ENCODE measurements at regions not wholly inside any gene's neighbourhood (a gene's known extent, or its start where the extent isn't known, plus 50 kb on each side); places are given as distances from the start of the nearest gene placed in this dataset.
"Not testable (repeated sequence)": the region's sequence is repeated elsewhere in the genome, so short reads cannot be mapped to it uniquely, and the experiment has no call there.

DNA sequence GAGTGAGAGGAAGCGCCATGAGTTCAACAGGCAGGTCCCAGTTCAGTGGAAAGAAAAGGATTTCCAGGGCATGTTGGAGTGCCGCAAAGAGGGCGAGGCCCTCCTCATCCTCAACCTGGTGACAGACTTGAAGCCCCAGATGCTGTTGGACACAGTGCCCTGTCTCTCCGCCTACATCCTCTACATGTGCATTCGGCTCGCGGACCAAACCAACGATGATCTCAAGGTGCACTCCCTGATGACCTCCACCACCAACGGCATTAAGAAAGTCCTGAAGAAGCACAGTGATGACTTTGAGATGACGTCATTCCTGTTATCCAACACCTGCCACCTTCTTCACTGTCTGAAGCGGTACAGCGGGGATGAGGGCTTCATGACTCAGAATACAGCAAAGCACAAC lies 1667.4 kb downstream of the SPATA31A7 start:
- H3K9me3 Mint-ChIP-seq; DNase-seq; H3K36me3 Mint-ChIP-seq; H3K4me3 Mint-ChIP-seq; intact Hi-C loops (cut with micrococcal nuclease); H3K4me1 Mint-ChIP-seq; H3K27ac Mint-ChIP-seq; H3K4me3 ChIP-seq (ENCODE audit: low read length in 2 of 2); CTCF ChIA-PET (ENCODE audit: partially characterized antibody); H3K9me3 ChIP-seq (ENCODE audit: control insufficient read depth in 1 of 2, low read length in 2 of 2); H3K4me1 ChIP-seq (ENCODE audit: insufficient read depth, low read length); POLR2A ChIA-PET (ENCODE audit: partially characterized antibody); H3K36me3 ChIP-seq (ENCODE audit: insufficient read depth, low read length); H3K27me3 ChIP-seq (ENCODE audit: insufficient read depth, low read length); H3K27ac ChIP-seq (ENCODE audit: low read depth, low read length): not testable (repeated sequence)
- peaks cover 7 to 24% of the 10 kb centered on the region in 2 donors for H3K27me3 Mint-ChIP-seq

DNA sequence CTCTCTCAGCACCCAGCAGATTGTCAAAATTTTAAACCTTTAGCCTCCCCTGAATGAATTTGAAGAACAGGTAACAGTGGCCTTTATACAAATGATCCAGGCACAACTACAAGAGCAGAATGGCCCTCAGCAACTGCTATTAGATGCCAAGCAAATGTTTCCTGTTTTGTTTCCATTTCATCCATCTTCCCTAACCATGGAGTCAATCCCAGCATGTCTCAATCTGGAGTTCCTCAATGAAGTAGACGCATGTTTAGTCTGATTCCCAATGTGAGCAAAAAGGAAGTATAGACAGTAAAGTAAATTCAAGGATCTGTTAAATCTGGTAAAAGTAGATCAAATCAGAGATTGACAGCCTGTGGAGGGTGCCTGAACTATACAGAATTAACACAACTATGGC lies 1668.4 kb downstream of the SPATA31A7 start:
- H3K9me3 Mint-ChIP-seq; intact Hi-C loops (cut with micrococcal nuclease); H3K27me3 ChIP-seq (ENCODE audit: insufficient read depth, low read length); CTCF ChIA-PET (ENCODE audit: partially characterized antibody); H3K4me1 ChIP-seq (ENCODE audit: insufficient read depth, low read length); H3K36me3 ChIP-seq (ENCODE audit: insufficient read depth, low read length); H3K27ac ChIP-seq (ENCODE audit: low read depth, low read length); H3K36me3 Mint-ChIP-seq; POLR2A ChIA-PET (ENCODE audit: partially characterized antibody); H3K4me1 Mint-ChIP-seq; H3K4me3 Mint-ChIP-seq; H3K4me3 ChIP-seq (ENCODE audit: low read length in 2 of 2); H3K27ac Mint-ChIP-seq; DNase-seq; H3K9me3 ChIP-seq (ENCODE audit: control insufficient read depth in 1 of 2, low read length in 2 of 2): not testable (repeated sequence)
- peaks cover 15 to 31% of the 10 kb centered on the region in 2 donors for H3K27me3 Mint-ChIP-seq

DNA sequence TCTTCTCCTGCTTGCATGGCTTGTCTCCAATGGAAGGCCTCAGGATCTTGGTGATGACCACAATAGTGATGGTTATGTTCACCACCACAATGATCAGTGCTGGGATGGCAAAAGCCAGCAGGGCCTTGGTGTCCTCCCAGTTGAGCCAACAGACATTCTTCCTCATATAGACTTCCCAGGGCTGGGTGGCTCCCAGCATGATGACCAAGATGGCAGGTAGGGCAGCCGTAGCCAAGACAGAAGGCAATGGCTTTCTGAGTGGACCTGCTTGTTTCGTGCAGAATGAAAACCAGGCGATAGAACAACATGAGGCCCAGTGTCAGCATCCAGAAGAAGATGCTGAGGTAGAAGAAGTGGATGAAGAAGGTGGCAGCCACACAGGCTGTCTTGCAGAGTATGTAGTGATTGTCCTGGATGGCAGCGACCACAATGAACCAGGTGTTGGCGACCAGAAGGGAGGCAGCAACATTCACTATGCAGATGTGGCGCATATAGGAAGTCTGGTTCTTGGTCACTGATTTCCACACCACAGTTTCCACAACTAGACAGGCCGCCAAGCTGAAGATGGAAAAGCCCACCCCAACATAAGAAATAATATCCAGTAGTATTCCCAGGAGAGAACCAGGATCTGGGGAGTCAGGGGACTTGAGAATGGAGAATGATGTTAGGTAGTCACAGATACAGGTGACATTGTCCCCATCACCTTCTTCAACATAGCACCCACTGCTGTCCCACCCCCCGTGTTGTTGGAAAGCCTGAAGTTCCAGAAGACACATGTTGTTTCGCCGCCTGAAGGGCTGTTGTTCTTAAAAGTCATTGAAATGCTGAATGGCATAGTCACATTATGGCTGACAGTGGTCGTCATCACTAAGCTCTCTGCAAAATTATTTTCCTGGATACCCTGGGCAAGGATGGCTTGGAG lies 1671.4 kb downstream of the SPATA31A7 start:
- H3K4me3 ChIP-seq (ENCODE audit: low read length in 2 of 2); H3K36me3 Mint-ChIP-seq; DNase-seq; POLR2A ChIA-PET (ENCODE audit: partially characterized antibody); H3K4me3 Mint-ChIP-seq; H3K27me3 ChIP-seq (ENCODE audit: insufficient read depth, low read length); H3K27ac Mint-ChIP-seq; H3K4me1 Mint-ChIP-seq; intact Hi-C loops (cut with micrococcal nuclease); H3K9me3 ChIP-seq (ENCODE audit: control insufficient read depth in 1 of 2, low read length in 2 of 2); H3K36me3 ChIP-seq (ENCODE audit: insufficient read depth, low read length); H3K9me3 Mint-ChIP-seq; H3K27ac ChIP-seq (ENCODE audit: low read depth, low read length); CTCF ChIA-PET (ENCODE audit: partially characterized antibody); H3K4me1 ChIP-seq (ENCODE audit: insufficient read depth, low read length): not testable (repeated sequence)
- peaks cover 31 to 47% of the 10 kb centered on the region in 2 donors for H3K27me3 Mint-ChIP-seq

DNA sequence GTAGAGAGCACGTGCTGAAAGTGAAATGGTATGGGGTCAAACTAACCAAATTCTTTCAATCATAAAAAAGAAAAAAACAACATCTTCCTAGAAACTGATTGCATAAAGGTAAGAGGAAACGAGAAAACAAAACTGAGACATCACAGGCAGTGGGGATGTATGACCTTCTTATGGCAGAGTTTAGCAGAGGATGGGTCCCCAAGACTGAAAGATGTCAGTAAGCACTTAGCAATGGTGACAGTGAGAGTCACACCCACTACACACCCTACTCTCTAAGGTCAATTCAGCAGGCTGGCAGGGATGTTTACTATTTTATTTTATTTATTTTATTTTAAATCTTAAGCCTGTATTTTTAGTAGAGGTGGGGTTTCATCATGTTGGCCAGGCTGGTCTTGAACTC lies 1672.3 kb downstream of the SPATA31A7 start:
- H3K4me3 ChIP-seq (ENCODE audit: low read length in 2 of 2); H3K9me3 ChIP-seq (ENCODE audit: control insufficient read depth in 1 of 2, low read length in 2 of 2); H3K27ac Mint-ChIP-seq; H3K27me3 ChIP-seq (ENCODE audit: insufficient read depth, low read length); POLR2A ChIA-PET (ENCODE audit: partially characterized antibody); intact Hi-C loops (cut with micrococcal nuclease); H3K4me1 Mint-ChIP-seq; H3K4me1 ChIP-seq (ENCODE audit: insufficient read depth, low read length); DNase-seq; H3K36me3 Mint-ChIP-seq; H3K9me3 Mint-ChIP-seq; CTCF ChIA-PET (ENCODE audit: partially characterized antibody); H3K27ac ChIP-seq (ENCODE audit: low read depth, low read length); H3K4me3 Mint-ChIP-seq; H3K36me3 ChIP-seq (ENCODE audit: insufficient read depth, low read length): not testable (repeated sequence)
- H3K27me3 Mint-ChIP-seq = peaks cover 30 to 51% of the 10 kb centered on the region in 2 donors

DNA sequence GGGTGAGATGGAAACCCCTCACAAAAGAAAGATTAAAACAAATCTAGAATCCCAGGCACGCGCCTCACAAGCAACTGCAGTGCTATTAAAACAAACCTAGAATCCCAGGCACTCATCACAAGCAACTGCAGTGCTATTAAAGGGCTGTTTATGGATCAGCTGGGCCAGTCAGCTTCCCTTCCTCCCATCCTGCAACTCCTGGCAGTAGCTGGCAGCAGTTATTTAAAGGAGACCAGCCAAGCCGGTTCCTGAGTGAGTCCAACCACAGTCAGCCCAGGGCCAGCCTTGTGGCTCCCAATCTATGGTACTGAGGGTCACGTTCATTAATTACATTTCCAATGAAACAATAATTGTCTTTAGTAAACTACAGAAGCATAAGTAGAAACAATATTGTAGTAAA lies 1673.5 kb downstream of the SPATA31A7 start:
- H3K4me3 ChIP-seq (ENCODE audit: low read length in 2 of 2); H3K36me3 Mint-ChIP-seq; H3K36me3 ChIP-seq (ENCODE audit: insufficient read depth, low read length); H3K27ac Mint-ChIP-seq; H3K4me3 Mint-ChIP-seq; intact Hi-C loops (cut with micrococcal nuclease); H3K4me1 ChIP-seq (ENCODE audit: insufficient read depth, low read length); DNase-seq; CTCF ChIA-PET (ENCODE audit: partially characterized antibody); H3K4me1 Mint-ChIP-seq; H3K27ac ChIP-seq (ENCODE audit: low read depth, low read length); H3K27me3 ChIP-seq (ENCODE audit: insufficient read depth, low read length); POLR2A ChIA-PET (ENCODE audit: partially characterized antibody); H3K9me3 Mint-ChIP-seq; H3K9me3 ChIP-seq (ENCODE audit: control insufficient read depth in 1 of 2, low read length in 2 of 2): not testable (repeated sequence)
- peaks cover 30 to 49% of the 10 kb centered on the region in 2 donors for H3K27me3 Mint-ChIP-seq

DNA sequence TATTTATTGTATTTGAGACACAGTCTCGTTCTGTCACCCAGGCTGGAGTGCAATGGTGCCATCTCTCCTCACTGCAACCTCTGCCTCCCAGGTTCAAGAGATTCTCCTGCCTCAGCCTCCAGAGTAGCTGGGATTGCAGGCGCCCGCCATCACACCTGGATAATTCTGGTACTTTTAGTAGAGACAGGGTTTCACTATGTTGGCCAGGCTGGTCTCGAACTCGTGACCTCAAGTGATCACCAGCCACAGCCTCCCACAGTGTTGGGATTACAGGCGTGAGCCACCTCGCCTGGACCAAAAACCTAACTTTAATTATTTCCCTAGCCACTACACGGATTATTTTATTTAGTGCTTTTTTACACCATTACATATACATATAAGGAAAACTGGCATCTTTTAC lies 1674.0 kb downstream of the SPATA31A7 start:
- H3K36me3 Mint-ChIP-seq; intact Hi-C loops (cut with micrococcal nuclease); H3K27ac Mint-ChIP-seq; POLR2A ChIA-PET (ENCODE audit: partially characterized antibody); H3K9me3 Mint-ChIP-seq; CTCF ChIA-PET (ENCODE audit: partially characterized antibody); H3K4me1 Mint-ChIP-seq; H3K27ac ChIP-seq (ENCODE audit: low read depth, low read length); H3K36me3 ChIP-seq (ENCODE audit: insufficient read depth, low read length); DNase-seq; H3K9me3 ChIP-seq (ENCODE audit: control insufficient read depth in 1 of 2, low read length in 2 of 2); H3K4me3 Mint-ChIP-seq; H3K27me3 ChIP-seq (ENCODE audit: insufficient read depth, low read length); H3K4me3 ChIP-seq (ENCODE audit: low read length in 2 of 2); H3K4me1 ChIP-seq (ENCODE audit: insufficient read depth, low read length): not testable (repeated sequence)
- peaks cover 30 to 51% of the 10 kb centered on the region in 2 donors for H3K27me3 Mint-ChIP-seq

DNA sequence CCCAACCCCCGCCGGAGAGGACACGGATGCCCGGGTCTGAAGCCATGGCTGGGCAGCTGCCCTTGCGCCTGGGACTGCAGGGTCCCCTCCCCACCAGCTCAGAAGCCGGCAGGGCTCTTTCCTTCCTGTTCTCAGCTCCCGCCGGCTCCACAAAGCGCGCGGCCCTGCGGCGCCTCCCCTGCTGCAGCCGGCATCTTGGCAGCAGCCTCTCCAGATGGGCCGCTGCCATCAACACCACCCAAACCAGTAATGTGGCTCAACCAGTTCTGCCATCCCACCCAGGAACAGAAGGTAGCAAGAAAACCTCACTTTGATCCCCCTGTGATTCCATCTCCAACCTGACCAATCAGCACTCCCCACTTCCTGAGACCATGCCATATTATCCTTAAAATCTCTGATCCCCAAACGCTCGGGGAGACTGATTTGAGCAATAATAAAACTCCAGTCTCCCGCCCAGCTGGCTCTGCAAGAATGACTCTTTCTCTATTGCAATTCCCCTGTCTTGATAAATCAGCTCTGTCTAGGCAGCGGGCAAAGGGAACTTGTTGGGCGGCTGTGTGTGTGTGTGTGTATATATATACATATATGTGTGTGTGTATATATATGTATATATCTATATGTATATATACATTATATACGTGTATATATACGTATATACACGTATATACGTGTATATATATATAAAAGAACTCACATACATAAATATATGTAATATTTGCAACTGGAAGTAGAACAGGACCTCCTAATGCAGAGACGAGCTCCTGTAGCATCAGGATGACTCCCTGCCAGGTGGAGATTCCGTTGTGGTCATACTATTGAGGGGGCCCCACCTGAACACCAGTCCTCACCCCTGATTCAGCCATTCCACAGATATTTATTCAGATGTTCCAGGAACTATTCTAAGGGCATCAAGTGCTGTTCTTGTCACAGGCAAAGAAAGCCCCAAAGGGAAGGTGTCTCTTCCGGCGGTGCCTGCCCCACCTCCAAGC lies 1674.9 kb downstream of the SPATA31A7 start:
- peaks cover 32 to 54% of the 10 kb centered on the region in 2 donors for H3K27me3 Mint-ChIP-seq
- H3K9me3 ChIP-seq (ENCODE audit: control insufficient read depth in 1 of 2, low read length in 2 of 2); DNase-seq; H3K27me3 ChIP-seq (ENCODE audit: insufficient read depth, low read length); H3K36me3 Mint-ChIP-seq; H3K4me3 ChIP-seq (ENCODE audit: low read length in 2 of 2); H3K4me1 Mint-ChIP-seq; H3K27ac Mint-ChIP-seq; H3K27ac ChIP-seq (ENCODE audit: low read depth, low read length); H3K9me3 Mint-ChIP-seq; H3K4me1 ChIP-seq (ENCODE audit: insufficient read depth, low read length); CTCF ChIA-PET (ENCODE audit: partially characterized antibody); H3K4me3 Mint-ChIP-seq; intact Hi-C loops (cut with micrococcal nuclease); POLR2A ChIA-PET (ENCODE audit: partially characterized antibody); H3K36me3 ChIP-seq (ENCODE audit: insufficient read depth, low read length): not testable (repeated sequence)

Data from CD4-positive, alpha-beta memory T cell (primary cell).